ENCODE measurements at regions not wholly inside any gene's neighbourhood (a gene's known extent, or its start where the extent isn't known, plus 50 kb on each side); places are given as distances from the start of the nearest gene placed in this dataset.

- TF ChIP-seq CTCF (IDR thresholded peaks at IDR 0.05; ENCODE audit: control extremely low read depth, extremely low read depth, low read depth, missing control alignments) = no peak
- CTCF ChIA-PET = interaction anchor here (1.0 to 1.1 kb wide), 2 partner anchors 12 kb away, joined by 3 to 4 read pairs; no protein-coding TSS in a partner anchor
- POLR2A ChIA-PET = no interaction called here
- DNase-seq (ENCODE audit: extremely low spot score) = no peak
Measured at GRCh38 chr14:96949594-96949993, 152.4 kb downstream of the VRK1 start.

GRCh38 chr14:96951511-96951910, 154.3 kb downstream of the VRK1 start:
- TF ChIP-seq CTCF (IDR thresholded peaks at IDR 0.05; ENCODE audit: control extremely low read depth, extremely low read depth, low read depth, missing control alignments) = no peak
- no peak for DNase-seq (ENCODE audit: extremely low spot score)
- ChIA-PET POLR2A (no interaction called here), CTCF (no interaction called here)

GRCh38 chr14:96953087-96953874, 156.1 kb downstream of the VRK1 start:
- no peak for TF ChIP-seq CTCF (IDR thresholded peaks at IDR 0.05; ENCODE audit: control extremely low read depth, extremely low read depth, low read depth, missing control alignments)
- CTCF ChIA-PET = no interaction called here
- DNase-seq (ENCODE audit: extremely low spot score) = no peak
- POLR2A ChIA-PET = no interaction called here

- no peak for TF ChIP-seq CTCF (IDR thresholded peaks at IDR 0.05; ENCODE audit: control extremely low read depth, extremely low read depth, low read depth, missing control alignments)
- no peak for DNase-seq (ENCODE audit: extremely low spot score)
- POLR2A ChIA-PET = no interaction called here
- CTCF ChIA-PET = no interaction called here
Measured at GRCh38 chr14:96953875-96954185, 156.6 kb downstream of the VRK1 start.

- POLR2A ChIA-PET = no interaction called here
- CTCF ChIA-PET = interaction anchor here (1.4 kb wide), 1 partner anchor 50 kb away, joined by 3 read pairs; no protein-coding TSS in a partner anchor
Measured at GRCh38 chr14:96956464-96957239, 159.5 kb downstream of the VRK1 start.

GRCh38 chr14:96958057-96958456, 160.9 kb downstream of the VRK1 start:
- ChIA-PET POLR2A (no interaction called here), CTCF (no interaction called here)
- no peak for TF ChIP-seq CTCF (IDR thresholded peaks at IDR 0.05; ENCODE audit: control extremely low read depth, extremely low read depth, low read depth, missing control alignments)
- DNase-seq (ENCODE audit: extremely low spot score) = no peak

More at GRCh38 chr14:96956464-96957239, 159.5 kb downstream of the VRK1 start:
- no peak for TF ChIP-seq CTCF (IDR thresholded peaks at IDR 0.05; ENCODE audit: control extremely low read depth, extremely low read depth, low read depth, missing control alignments)
- DNase-seq (ENCODE audit: extremely low spot score) = no peak
